CD4-positive, alpha-beta T cell treated with Interleukin-4 for 4 hours (primary cell): ENCODE measurements at regions not wholly inside any gene's neighbourhood (a gene's known extent, or its start where the extent isn't known, plus 50 kb on each side); places are given as distances from the start of the nearest gene placed in this dataset.

Experiments used
- DNase-seq: peaks from one replicate; pipeline ENCODE4 v3.0.0-alpha.2; 2020

- DNase-seq, result no peak
These were observed 960.7 kb upstream of the RAG2 start for GRCh38 chr11:37558619-37559210.

DNA sequence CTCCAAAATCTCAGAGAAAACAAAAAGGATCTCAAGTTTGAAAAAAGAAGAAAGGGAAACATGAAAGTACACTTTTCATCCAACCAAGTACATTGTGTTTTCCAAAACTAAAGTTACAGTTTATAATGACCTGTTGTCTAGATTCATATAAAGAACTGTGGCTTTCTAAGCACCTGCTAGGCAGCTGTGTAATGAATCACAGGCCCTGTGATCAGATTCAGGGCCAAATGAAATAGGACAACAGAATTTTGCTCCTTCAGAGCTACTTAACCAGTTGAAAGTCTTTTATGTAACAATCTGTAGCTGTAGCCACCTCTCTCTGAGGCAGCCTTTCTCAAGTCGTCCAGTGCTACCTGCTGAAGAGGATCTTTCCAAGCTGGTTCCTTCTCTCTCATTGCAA is 960.0 kb upstream of the RAG2 start:
- no peak for DNase-seq

DNA sequence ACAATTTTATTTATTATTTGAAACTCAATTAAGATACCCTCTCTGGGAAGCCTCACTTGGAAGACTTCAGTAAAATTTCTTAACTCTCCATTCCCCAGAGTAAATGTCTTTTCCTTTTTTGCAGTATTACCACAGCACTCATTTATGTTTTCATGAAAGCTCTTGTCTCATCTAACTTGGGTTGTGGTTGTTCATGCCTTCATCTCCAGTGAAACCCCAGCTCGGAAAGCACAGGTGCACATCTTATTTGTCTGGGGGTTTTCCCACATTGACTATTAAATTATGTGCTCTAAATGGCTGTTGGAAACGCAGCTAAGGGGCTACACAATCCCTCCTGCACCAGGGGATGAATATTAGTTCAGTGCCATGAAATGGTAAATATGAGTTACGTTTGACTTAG is 954.2 kb upstream of the RAG2 start:
- no peak for DNase-seq

DNA sequence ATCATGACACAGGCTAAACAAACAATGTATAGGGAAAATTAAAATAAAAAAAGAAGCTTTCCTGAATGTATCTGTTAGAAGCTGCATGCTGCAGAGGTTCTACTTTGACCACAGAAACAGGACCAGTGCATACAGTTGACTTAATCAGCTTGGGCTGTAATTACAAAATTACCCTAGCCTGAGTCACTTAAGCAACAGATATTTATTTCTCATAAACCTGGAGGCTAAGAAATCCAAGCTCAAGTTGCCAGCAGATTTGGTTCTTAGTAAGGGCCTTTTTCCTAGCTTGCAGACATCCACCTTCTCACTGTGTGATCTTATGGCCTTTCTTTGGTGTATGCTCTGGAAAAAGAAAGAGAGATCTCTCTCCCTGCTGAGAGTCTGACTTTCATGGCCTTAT is 946.5 kb upstream of the RAG2 start:
- DNase-seq, result no peak

DNA sequence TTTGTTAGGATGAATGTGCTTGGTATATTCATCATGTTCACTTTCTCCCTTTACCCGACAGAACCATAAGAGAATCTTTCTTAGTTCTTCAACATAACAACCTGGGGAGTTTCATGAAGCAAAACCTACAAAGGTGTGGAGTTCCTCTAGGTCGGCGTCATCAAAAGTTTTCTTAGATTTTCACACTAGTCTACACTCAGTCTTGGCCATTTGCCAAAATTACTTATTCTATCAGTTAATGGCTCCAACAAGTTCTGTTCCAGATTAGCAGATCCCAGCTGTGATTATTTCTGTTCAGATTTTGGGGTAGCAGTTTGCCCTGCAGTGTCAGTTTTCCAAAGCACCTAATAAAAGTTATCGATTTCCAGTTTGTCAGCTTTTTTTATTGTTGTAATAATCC is 935.8 kb upstream of the RAG2 start:
- no peak for DNase-seq

GRCh38 chr11:37533087-37533486 is 935.1 kb upstream of the RAG2 start:
- DNase-seq, result no peak

- no peak for DNase-seq
These were observed 934.2 kb upstream of the RAG2 start for GRCh38 chr11:37532271-37532670.

DNA sequence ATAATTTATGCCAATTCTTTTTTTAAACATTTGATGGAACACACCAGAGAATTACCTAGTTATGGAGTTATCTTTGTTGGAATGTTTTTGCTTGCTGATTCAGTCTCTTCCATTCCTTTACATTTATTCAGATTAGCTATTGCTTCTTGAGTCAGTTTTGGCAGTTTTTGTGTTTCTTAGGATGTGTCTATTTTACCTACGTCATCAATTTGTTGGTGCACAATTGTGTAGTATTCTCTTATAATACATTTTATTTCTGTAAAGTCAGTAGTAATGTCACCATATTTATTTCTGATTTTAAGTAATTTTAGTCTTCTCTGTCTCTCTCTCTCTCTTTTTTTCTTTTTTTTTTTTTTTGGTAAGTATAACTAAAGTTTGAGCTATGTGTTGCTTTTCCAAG is 929.5 kb upstream of the RAG2 start:
- DNase-seq, result no peak

GRCh38 chr11:37525336-37525735 is 927.3 kb upstream of the RAG2 start:
- no peak for DNase-seq

GRCh38 chr11:37519781-37520180 is 921.7 kb upstream of the RAG2 start:
- no peak for DNase-seq

- DNase-seq, result no peak
These were observed 914.2 kb upstream of the RAG2 start for GRCh38 chr11:37512156-37512780.

DNA sequence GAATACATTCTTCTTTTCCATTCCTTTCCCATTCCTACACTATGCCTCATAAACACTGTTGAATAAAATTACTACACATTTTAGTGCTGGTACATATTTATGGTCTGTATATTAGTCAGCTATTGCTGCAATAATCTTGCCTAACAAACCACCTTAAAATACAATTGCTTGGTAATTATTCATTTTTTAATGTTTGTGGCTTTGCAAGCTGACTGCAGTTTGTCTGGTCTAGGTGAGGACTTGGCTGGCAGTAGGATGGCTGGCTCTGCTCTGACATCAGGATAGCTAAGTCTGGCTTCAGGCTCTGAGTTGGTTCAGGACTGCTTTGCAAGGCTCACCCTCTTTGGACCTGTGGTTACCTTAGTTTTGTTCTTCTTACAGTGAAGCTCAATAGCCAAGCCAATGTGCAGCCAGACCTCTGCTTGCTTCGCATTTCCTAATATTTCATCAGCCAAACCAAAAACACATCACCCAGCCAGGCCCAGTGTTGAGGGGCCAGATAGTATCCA is 913.4 kb upstream of the RAG2 start:
- no peak for DNase-seq

GRCh38 chr11:37509506-37509905 is 911.5 kb upstream of the RAG2 start:
- no peak for DNase-seq

DNA sequence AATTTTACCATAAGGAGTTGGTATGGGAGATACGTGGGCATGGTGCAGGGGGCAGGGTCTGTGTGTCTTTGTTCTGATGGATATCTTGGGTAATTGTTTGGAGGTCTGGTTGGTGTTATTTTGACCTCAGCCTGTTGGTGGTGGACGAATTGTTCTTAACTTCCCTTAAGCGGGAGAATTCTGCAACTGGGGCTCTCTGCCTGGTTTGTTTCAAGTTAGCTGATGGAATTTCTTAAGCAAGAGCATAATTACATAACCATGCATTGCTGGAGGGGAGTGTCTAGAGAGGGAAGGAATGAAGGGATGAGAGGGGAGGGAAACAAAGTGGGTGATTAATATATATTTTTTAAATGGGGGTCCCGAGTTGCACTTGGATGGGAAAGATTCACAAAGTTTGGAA is 908.5 kb upstream of the RAG2 start:
- DNase-seq, result no peak

GRCh38 chr11:37505406-37505805 is 907.4 kb upstream of the RAG2 start:
- DNase-seq, result no peak

- no peak for DNase-seq
These were observed 906.9 kb upstream of the RAG2 start for GRCh38 chr11:37504921-37505320.

GRCh38 chr11:37504060-37504611 is 906.1 kb upstream of the RAG2 start:
- DNase-seq, result no peak

GRCh38 chr11:37503411-37504059 is 905.5 kb upstream of the RAG2 start:
- no peak for DNase-seq

DNA sequence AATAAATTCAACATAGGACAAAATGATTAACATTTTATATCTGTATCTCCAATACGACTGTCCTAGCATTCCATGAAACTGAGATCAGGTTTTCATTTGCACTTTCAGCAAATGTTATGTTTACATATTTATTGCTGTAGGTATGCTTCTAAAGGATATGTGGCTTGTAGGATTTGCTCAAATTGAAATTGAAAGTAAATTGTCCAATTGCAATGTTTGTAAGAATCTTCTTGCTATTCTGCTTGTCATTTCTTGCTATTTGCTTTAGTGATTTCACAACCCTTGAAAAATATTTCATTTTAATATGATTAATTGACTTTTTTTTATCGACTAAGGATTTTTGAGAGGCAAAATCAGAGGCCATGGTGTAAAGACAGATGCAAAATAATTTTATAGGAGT is 904.2 kb upstream of the RAG2 start:
- no peak for DNase-seq

DNA sequence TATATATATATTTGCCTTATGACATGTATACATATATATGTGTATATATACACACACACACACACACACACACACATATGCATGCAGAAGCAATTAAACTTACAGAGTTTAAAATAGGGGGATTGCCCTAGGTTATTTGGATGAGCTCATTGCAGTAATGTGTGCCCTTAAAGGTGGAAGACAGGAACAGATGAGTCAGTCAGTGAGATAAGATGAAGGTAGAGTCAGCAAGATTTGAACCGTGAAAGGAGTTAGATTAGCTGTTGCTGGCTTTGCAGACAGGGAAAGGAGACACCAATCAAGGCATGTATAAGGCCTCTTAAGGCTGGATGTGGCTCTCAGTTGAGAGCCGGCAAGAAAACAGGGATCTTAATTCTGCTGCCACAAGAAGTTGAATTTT is 902.4 kb upstream of the RAG2 start:
- DNase-seq, result no peak

DNA sequence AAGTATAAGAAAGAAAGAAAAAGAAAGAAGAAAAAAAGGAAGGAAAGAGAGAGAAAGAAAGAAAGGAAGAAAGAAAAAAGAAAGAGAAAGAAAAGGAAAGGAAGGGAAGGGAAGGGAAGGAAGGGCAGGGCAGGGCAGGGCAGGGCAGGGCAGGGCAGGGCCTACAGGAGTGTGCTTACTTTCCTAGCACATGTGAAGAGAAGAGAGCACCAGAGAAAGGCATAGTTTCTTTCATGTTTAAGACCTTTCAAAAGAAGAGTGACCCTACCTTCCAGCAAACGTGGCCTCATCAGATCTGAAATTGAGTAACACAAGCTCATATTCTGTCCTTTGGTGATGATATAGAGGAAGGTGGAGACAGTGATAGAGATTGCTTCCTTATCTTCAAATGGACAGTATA is 899.3 kb upstream of the RAG2 start:
- DNase-seq, result no peak

- DNase-seq, result no peak
These were observed 898.2 kb upstream of the RAG2 start for GRCh38 chr11:37496201-37496600.

GRCh38 chr11:37484298-37484697 is 886.3 kb upstream of the RAG2 start:
- no peak for DNase-seq

DNA sequence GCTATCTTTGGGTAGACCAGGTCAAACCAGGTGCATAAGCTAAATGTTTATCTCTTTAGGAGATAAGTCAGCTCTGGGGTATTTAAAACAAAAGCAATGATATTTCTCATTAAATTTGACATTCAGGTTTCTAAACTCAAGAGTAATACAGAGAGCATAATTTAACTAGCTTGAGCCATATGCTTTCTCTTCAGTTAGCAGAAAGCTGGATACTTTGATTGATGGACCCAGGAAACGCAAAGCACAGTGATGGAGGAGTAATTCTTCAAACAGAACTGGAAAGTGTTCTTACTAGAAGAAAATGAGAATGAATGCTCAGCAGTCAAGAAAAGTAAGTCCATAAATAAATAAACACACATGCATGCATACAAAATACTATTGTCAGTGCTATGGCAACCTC is 885.7 kb upstream of the RAG2 start:
- no peak for DNase-seq
